Psoas muscle (tissue), 7 donors: ENCODE measurements at regions not wholly inside any gene's neighbourhood (a gene's known extent, or its start where the extent isn't known, plus 50 kb on each side); places are given as distances from the start of the nearest gene placed in this dataset.

Experiments
- ATAC-seq, 4 donors: fragments of 200-7000 bp; cut with Tn5 transposase; one replicate each; pipeline ENCODE4 v1.9.1; 2020; ENCODE audit warnings: moderate library complexity in 3 of 4, mild to moderate bottlenecking in 2 of 4
- DNase-seq, 2 donors: peaks; one replicate each; pipeline ENCODE4 v3.0.0-alpha.2; 2020
- H3K27ac ChIP-seq: fragments of 200-600 bp; one replicate; pipeline ENCODE4 v1.8.0; 2022
- H3K27me3 ChIP-seq, 3 donors: fragments of 200-600 bp in 1 of 3; one replicate each; pipeline versions ENCODE4 v1.6.1 to v1.8.0; 2013 to 2022; ENCODE audit warnings: low read length in 2 of 3, mild to moderate bottlenecking in 2 of 3, moderate library complexity in 1 of 3; ENCODE audit not compliant: insufficient read depth in 3 of 3
- H3K36me3 ChIP-seq, 2 donors: fragments of 200-600 bp in 1 of 2; one replicate each; pipeline versions ENCODE4 v1.6.1 to v1.8.0; 2013 to 2022; ENCODE audit warnings: low read depth in 1 of 2, mild to moderate bottlenecking in 1 of 2, moderate library complexity in 1 of 2; ENCODE audit not compliant: insufficient read depth in 1 of 2
- H3K4me1 ChIP-seq: fragments of 200-600 bp; one replicate; pipeline ENCODE4 v1.8.0; 2022
- H3K4me3 ChIP-seq: fragments of 200-600 bp; one replicate; pipeline ENCODE4 v1.8.0; 2022; ENCODE audit warnings: mild to moderate bottlenecking
- H3K9me3 ChIP-seq: fragments of 200-600 bp; one replicate; pipeline ENCODE4 v1.8.0; 2022
- CTCF ChIP-seq: fragments of 200-600 bp; IDR thresholded peaks from one replicate; pipeline ENCODE4 v1.8.0; 2022; ENCODE audit warnings: antibody characterized with exemption
- WGBS, 3 donors: extraction: QIAGEN DNeasy Blood & Tissue Kit; methylation state at CpG; one replicate each; pipeline versions ENCODE4 v1.1.6 to v1.1.7; 2013; 5-methylcytosine and 5-hydroxymethylcytosine counted together
- intact Hi-C, 2 donors: fragments of 100-400 bp; cut with DNase I; formaldehyde crosslinking; loops; one replicate each; pipeline versions ENCODE4 v1.11.0 to v1.14.2; 2022
- donor health status: healthy with polysubstance abuse.
- donor health status: DM: no; HTN: no; CAD: no; lungs with moderate emphysema.
- donor health status: Bipolar disorder and iron deficiency.
- donor health status: healthy.
- donor health status: DM: yes; HTN: yes; CAD: no.
- donor health status: DM: no; HTN: no; CAD: no.
- donor health status: DM: yes; HTN: yes; CAD: no.

DNA sequence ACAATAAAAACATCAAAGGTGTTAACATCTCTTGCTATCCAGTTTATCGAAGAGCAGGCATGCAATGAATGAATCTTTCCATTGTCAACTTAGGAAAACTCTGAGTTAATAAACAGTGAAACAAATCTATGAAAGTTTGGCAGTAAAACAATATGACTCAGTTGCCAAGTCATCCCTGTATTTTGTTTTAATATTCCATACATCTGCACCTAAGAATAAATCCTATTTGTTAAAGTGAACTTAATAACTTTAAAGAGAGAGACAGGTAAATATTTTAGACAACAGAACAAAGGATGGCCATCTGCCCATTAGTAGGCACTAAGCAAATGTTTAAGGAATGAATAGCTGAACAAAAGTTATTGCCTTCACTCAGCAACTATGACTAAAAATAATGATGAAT, 700.5 kb upstream of the CELF2 start:
- no peak for TF ChIP-seq CTCF
- 76 to 87% (median 80%) methylated on average over 1 of the region's 1 CpG for WGBS, 3 donors
- intact Hi-C loops, result no loop called here
- ATAC-seq (no peak), DNase-seq (no peak)
- Histone ChIP-seq H3K36me3 (no peaks in the 10 kb centered on the region), H3K9me3 (no peaks in the 10 kb centered on the region), H3K4me3 (no peak overlapping the region), H3K27ac (no peak overlapping the region), H3K27me3 (no peaks in the 10 kb centered on the region), H3K4me1 (no peaks in the 10 kb centered on the region)

DNA sequence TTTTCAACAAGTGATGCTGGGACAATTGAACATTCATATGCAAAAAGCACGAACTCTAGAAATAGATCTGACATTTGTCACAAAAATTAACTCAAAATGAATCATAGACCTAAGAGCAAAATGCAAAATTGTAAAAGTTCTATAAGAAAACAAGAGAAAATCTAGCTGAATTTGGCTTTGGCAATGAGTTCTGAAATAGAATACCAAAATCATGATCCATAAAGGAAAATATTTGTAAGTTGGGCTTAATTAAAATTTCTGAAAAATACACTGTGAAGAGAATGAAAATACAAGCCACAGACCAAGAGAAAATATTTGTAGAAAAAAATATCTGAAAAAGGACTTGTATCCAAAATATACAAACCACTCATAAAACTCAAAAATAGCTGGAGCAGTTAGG, 698.8 kb upstream of the CELF2 start:
- no peak for TF ChIP-seq CTCF
- Histone ChIP-seq H3K27ac (no peak overlapping the region), H3K4me1 (no peaks in the 10 kb centered on the region), H3K27me3 (no peaks in the 10 kb centered on the region), H3K9me3 (no peaks in the 10 kb centered on the region), H3K36me3 (no peaks in the 10 kb centered on the region), H3K4me3 (no peak overlapping the region)
- ATAC-seq (no peak), DNase-seq (no peak)
- 73 to 83% (median 82%) methylated on average over 1 of the region's 1 CpG for WGBS, 3 donors
- intact Hi-C loops, result no loop called here

DNA sequence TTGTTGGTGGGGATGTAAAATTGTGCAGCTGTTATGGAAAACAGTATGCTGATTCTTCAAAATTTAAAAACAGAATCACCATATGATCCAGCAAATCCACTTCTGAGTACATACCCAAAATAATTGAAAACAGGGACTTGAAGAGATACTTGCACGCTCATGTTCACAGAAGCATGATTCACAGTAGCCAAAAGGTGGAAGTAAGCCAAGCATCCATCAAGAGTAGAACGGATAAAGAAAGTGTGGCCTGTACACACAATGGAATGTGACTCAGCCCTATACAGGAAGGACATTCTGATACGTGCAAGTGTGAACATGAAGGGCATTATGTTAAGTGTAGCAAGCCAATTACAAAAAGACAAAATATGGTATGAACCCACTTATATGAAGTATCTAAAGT, 696.7 kb upstream of the CELF2 start:
- H3K4me3 ChIP-seq, result no peak overlapping the region
- no peak overlapping the region for H3K27ac ChIP-seq
- no peak for DNase-seq
- WGBS, 3 donors, result 17 to 25% (median 17%) methylated on average over 3 of the region's 3 CpGs
- H3K9me3 ChIP-seq, result no peaks in the 10 kb centered on the region
- H3K4me1 ChIP-seq, result no peaks in the 10 kb centered on the region
- no peak for ATAC-seq
- no peaks in the 10 kb centered on the region for H3K36me3 ChIP-seq
- no peaks in the 10 kb centered on the region for H3K27me3 ChIP-seq
- TF ChIP-seq CTCF, result no peak
- intact Hi-C loops, result no loop called here

DNA sequence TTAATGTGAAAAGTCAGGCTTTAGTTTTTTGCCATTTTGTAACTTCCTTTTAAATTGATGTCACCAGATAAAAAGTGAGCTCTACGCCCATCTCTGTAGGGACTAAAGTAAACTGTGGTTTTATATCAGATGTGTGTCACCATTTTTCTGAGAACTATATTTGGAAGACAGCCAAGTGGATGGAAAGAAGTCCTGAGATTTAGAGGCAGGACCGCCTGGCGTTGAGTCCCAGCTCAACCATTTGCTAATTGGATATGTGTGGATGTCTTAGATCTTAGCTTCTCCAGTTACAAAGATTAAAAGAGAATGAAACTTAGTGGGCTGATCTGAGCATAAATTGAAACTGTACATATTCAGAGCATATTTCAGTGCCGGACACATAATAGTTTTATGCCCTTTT, 691.6 kb upstream of the CELF2 start:
- intact Hi-C loops, result no loop called here
- DNase-seq (no peak), ATAC-seq (no peak)
- no peaks in the 10 kb centered on the region for H3K36me3 ChIP-seq
- 37 to 49% (median 45%) methylated on average over 4 of the region's 4 CpGs for WGBS, 3 donors
- H3K9me3 ChIP-seq, result no peaks in the 10 kb centered on the region
- H3K4me3 ChIP-seq, result no peak overlapping the region
- peaks cover 0 to 3% (median 0%) of the 10 kb centered on the region in 3 donors for H3K27me3 ChIP-seq
- H3K4me1 ChIP-seq, result no peaks in the 10 kb centered on the region
- no peak overlapping the region for H3K27ac ChIP-seq
- no peak for TF ChIP-seq CTCF

DNA sequence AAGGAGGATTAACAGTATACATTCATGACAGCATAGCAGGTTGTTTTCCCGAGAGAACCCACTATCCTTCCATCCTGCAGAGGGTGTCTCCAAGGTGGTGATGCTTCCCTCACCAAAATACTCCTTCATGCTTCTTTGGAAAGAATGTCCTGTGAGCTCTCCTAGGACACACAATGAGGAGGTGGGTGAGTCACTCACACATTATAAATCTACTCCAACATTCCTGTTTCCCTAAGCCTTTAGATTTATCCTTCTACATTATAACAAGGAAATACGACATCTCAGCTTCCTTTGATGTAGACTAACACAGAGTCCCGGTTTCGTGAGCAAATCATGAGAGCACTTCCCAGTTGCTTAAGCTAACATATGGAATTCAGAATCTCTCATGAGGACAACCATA, 689.7 kb upstream of the CELF2 start:
- intact Hi-C loops, result no loop called here
- Histone ChIP-seq H3K27me3 (peaks cover 0 to 3% (median 0%) of the 10 kb centered on the region in 3 donors), H3K4me1 (no peaks in the 10 kb centered on the region), H3K9me3 (no peaks in the 10 kb centered on the region), H3K27ac (no peak overlapping the region), H3K4me3 (no peak overlapping the region), H3K36me3 (no peaks in the 10 kb centered on the region)
- TF ChIP-seq CTCF, result no peak
- DNase-seq (no peak), ATAC-seq (no peak)
- WGBS, 3 donors, result 81 to 84% (median 84%) methylated on average over 4 of the region's 4 CpGs
